RWPE2 (cell line): ENCODE measurements at regions not wholly inside any gene's neighbourhood (a gene's known extent, or its start where the extent isn't known, plus 50 kb on each side); places are given as distances from the start of the nearest gene placed in this dataset.

Experiments
- ATAC-seq: fragments of 200-7000 bp; cut with Tn5 transposase; 3 replicates; pipeline ENCODE4 v1.9.1; 2021; ENCODE audit warnings: low read depth
- DNase-seq: peaks from one replicate; pipeline ENCODE4 v3.0.0-alpha.2; 2020; ENCODE audit warnings: low spot score
- H3K27ac ChIP-seq: fragments of 450-650 bp; 2 replicates; pipeline ENCODE4 v1.5.1; 2017; ENCODE audit warnings: mild to moderate bottlenecking; ENCODE audit not compliant: poor library complexity, severe bottlenecking
- H3K27me3 ChIP-seq: fragments of 250-450 bp; sonication (Bioruptor Pico); 2 replicates; pipeline ENCODE4 v1.5.1; 2021; ENCODE audit warnings: mild to moderate bottlenecking, moderate library complexity; ENCODE audit not compliant: insufficient read depth, poor library complexity, severe bottlenecking
- H3K36me3 ChIP-seq: fragments of 250-450 bp; sonication (Bioruptor Pico); 2 replicates; pipeline ENCODE4 v1.5.1; 2020; ENCODE audit warnings: low read depth, mild to moderate bottlenecking, moderate library complexity
- H3K4me1 ChIP-seq: fragments of 250-450 bp; sonication (Bioruptor Pico); 2 replicates; pipeline ENCODE4 v1.5.1; 2021; ENCODE audit warnings: mild to moderate bottlenecking, moderate library complexity; ENCODE audit not compliant: insufficient read depth, poor library complexity, severe bottlenecking
- H3K4me3 ChIP-seq: fragments of 250-450 bp; sonication (Bioruptor Pico); 2 replicates; pipeline ENCODE4 v1.5.1; 2021; ENCODE audit warnings: mild to moderate bottlenecking, moderate library complexity; ENCODE audit not compliant: severe bottlenecking
- H3K9me3 ChIP-seq: fragments of 250-450 bp; sonication (Bioruptor Pico); 2 replicates; pipeline ENCODE4 v1.5.1; 2021; ENCODE audit warnings: mild to moderate bottlenecking, moderate library complexity; ENCODE audit not compliant: severe bottlenecking
- TF ChIP-seq, protein P1 (sequence below): fragments of 450-650 bp; IDR thresholded peaks from one replicate; pipeline ENCODE4 v1.5.1; 2017; ENCODE audit warnings: mild to moderate bottlenecking, moderate library complexity; ENCODE audit not compliant: poor library complexity, severe bottlenecking

DNA sequence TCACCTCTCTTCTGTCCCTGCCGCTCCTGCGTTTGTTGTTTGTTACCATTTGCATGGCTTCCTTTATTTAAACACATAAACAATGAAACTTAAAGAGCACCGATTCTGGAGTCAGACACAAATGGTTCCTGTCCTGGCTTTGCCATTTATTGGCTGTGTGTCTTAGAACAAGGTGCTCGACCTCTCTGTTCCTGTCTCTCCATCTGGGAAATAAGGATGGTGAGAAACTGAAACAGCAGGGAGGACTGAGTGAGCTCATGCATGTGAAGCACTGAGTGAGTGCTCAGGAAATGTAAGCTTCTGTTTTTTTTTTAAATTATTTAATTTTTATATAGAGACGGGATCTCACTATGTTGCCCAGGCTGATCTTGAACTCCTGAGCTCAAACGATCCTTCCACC lies 148.2 kb upstream of the WNT4 start:
- no peaks in the 10 kb centered on the region for H3K9me3 ChIP-seq
- ATAC-seq (no peak), DNase-seq (no peak)
- no peaks in the 10 kb centered on the region for H3K36me3 ChIP-seq
- no peaks in the 10 kb centered on the region for H3K27me3 ChIP-seq
- no peak overlapping the region for H3K27ac ChIP-seq
- no peaks in the 10 kb centered on the region for H3K4me1 ChIP-seq
- TF ChIP-seq, protein P1, sequence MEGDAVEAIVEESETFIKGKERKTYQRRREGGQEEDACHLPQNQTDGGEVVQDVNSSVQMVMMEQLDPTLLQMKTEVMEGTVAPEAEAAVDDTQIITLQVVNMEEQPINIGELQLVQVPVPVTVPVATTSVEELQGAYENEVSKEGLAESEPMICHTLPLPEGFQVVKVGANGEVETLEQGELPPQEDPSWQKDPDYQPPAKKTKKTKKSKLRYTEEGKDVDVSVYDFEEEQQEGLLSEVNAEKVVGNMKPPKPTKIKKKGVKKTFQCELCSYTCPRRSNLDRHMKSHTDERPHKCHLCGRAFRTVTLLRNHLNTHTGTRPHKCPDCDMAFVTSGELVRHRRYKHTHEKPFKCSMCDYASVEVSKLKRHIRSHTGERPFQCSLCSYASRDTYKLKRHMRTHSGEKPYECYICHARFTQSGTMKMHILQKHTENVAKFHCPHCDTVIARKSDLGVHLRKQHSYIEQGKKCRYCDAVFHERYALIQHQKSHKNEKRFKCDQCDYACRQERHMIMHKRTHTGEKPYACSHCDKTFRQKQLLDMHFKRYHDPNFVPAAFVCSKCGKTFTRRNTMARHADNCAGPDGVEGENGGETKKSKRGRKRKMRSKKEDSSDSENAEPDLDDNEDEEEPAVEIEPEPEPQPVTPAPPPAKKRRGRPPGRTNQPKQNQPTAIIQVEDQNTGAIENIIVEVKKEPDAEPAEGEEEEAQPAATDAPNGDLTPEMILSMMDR, result no peak
- H3K4me3 ChIP-seq, result no peak overlapping the region

DNA sequence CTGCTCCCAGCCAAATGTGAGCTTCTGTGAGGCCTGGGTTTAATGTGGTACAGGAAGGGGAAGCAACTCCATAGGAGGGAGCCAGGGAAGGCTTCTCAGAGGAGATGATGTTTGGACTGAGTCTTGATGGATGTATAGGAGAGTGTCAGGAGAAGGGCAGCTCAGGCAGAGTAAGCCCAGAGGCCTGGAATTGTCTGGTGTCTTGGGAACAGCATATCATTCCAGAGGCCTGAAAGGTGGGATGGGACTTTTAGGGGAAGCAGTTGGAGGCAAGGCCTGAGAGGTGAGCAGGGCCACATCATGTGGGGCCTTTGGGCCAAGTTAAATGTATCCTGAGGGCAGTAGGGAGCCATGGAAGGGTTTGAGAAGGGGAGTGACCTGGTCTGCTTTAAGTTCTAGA lies 148.6 kb upstream of the WNT4 start:
- Histone ChIP-seq H3K9me3 (no peaks in the 10 kb centered on the region), H3K27me3 (no peaks in the 10 kb centered on the region), H3K4me3 (no peak overlapping the region), H3K36me3 (no peaks in the 10 kb centered on the region), H3K4me1 (no peaks in the 10 kb centered on the region), H3K27ac (no peak overlapping the region)
- ATAC-seq (no peak), DNase-seq (no peak)
- TF ChIP-seq, protein P1, result no peak

- Histone ChIP-seq H3K36me3 (no peaks in the 10 kb centered on the region), H3K9me3 (no peaks in the 10 kb centered on the region), H3K4me3 (no peak overlapping the region), H3K4me1 (no peaks in the 10 kb centered on the region), H3K27ac (no peak overlapping the region), H3K27me3 (no peaks in the 10 kb centered on the region)
- no peak for DNase-seq
- no peak for ATAC-seq
- TF ChIP-seq, protein P1, result no peak
Measured at GRCh38 chr1:22292011-22292788, 149.3 kb upstream of the WNT4 start.

DNA sequence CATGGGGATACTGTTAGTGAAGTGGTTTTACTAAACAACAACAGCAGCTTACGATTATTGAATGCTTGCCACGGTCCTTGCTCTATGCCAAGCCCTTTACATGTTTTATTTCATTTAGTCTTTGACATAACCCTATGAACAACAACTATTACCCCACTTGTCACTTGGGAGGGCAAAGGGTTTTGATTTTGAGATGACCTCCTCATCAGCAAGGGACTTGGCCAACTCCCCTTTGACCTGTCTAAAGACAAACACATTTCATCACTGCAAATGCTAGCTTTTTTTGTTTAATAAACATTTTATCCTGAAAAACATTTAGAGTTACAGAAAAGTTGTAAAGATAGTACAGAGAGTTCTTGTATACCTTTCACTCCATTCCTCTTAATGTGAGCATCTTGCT lies 152.5 kb upstream of the WNT4 start:
- H3K27me3 ChIP-seq, result peaks cover 8% of the 10 kb centered on the region
- ATAC-seq, result no peak
- TF ChIP-seq, protein P1, result no peak

DNA sequence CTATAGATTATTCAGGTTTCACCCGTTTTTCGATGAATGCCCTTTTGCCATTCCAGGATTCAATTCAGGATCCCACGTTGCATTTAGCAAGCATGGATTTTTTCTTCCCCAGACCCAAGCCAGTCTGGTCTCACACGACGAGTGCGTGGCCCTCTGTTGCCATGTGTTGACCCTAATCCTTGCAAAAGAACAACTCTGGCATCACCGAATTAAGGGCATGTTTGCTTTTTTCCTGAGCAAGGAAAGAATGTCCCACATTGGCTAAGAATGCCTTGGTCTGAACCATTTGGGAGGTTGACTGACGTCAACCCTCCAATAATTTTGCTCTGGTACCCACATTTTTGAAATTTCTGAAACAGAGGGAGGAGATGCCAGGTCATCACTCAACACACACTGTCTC lies 153.0 kb upstream of the WNT4 start:
- DNase-seq, result no peak
- no peaks in the 10 kb centered on the region for H3K4me1 ChIP-seq
- H3K36me3 ChIP-seq, result no peaks in the 10 kb centered on the region

More for the DNA sequence above, 152.5 kb upstream of the WNT4 start:
- Histone ChIP-seq H3K36me3 (no peaks in the 10 kb centered on the region), H3K4me1 (no peaks in the 10 kb centered on the region), H3K9me3 (no peaks in the 10 kb centered on the region), H3K27ac (no peak overlapping the region), H3K4me3 (no peak overlapping the region)
- no peak for DNase-seq

More for the DNA sequence above, 153.0 kb upstream of the WNT4 start:
- Histone ChIP-seq H3K27me3 (peaks cover 8% of the 10 kb centered on the region), H3K9me3 (no peaks in the 10 kb centered on the region), H3K27ac (no peak overlapping the region), H3K4me3 (no peak overlapping the region)
- ATAC-seq, result no peak
- TF ChIP-seq, protein P1, result no peak
